HEK293T (cell line): ENCODE measurements at regions not wholly inside any gene's neighbourhood (a gene's known extent, or its start where the extent isn't known, plus 50 kb on each side); places are given as distances from the start of the nearest gene placed in this dataset.

Experiments
- CTCF ChIA-PET: fragments of 350-600 bp; formaldehyde crosslinking; extraction: SDS; loops from one replicate; lab custom pipeline; 2021; ENCODE audit warnings: antibody characterized with exemption, inconsistent platforms; lab: Yijun Ruan, JAX
- POLR2A ChIA-PET: fragments of 350-600 bp; formaldehyde crosslinking; extraction: SDS; loops from one replicate; lab custom pipeline; 2020; ENCODE audit warnings: antibody characterized with exemption, inconsistent platforms; lab: Yijun Ruan, JAX
- DNase-seq: peaks from one replicate; pipeline ENCODE4 v3.0.0; 2012; ENCODE audit warnings: mixed read lengths; ENCODE audit errors: extremely low spot score
- ARNT ChIP-seq: fragments of 450-650 bp; IDR thresholded peaks from 2 replicates; pipeline ENCODE4 v1.6.1; 2017; ENCODE audit warnings: mild to moderate bottlenecking
- BHLHE40 ChIP-seq: fragments of 450-650 bp; IDR thresholded peaks from 2 replicates; pipeline ENCODE4 v1.6.1; 2016; ENCODE audit warnings: mild to moderate bottlenecking, moderate library complexity, borderline replicate concordance
- CTBP1 ChIP-seq: fragments of 450-650 bp; IDR thresholded peaks from 2 replicates; pipeline ENCODE4 v1.6.1; 2016; ENCODE audit warnings: borderline replicate concordance
- ELF4 ChIP-seq: fragments of 450-650 bp; IDR thresholded peaks from 2 replicates; pipeline ENCODE4 v1.6.1; 2017; ENCODE audit warnings: antibody characterized with exemption
- FOXA1 ChIP-seq: fragments of 450-650 bp; IDR thresholded peaks from 2 replicates; pipeline ENCODE4 v1.6.1; 2016; ENCODE audit warnings: mild to moderate bottlenecking
- FOXK2 ChIP-seq: fragments of 450-650 bp; IDR thresholded peaks from 2 replicates; pipeline ENCODE4 v1.6.1; 2016; ENCODE audit warnings: mild to moderate bottlenecking
- FOXM1 ChIP-seq: fragments of 450-650 bp; IDR thresholded peaks from 2 replicates; pipeline ENCODE4 v1.6.1; 2017; ENCODE audit warnings: mild to moderate bottlenecking, borderline replicate concordance
- HDGF ChIP-seq: fragments of 450-650 bp; IDR thresholded peaks from 2 replicates; pipeline ENCODE4 v1.6.1; 2017; ENCODE audit warnings: antibody characterized with exemption, borderline replicate concordance
- L3MBTL2 ChIP-seq: fragments of 450-650 bp; conservative IDR thresholded peaks from 2 replicates; pipeline ENCODE4 v1.6.1; 2016; ENCODE audit warnings: mild to moderate bottlenecking
- LEF1 ChIP-seq: fragments of 450-650 bp; IDR thresholded peaks from 2 replicates; pipeline ENCODE4 v1.6.1; 2017; ENCODE audit warnings: mild to moderate bottlenecking, borderline replicate concordance
- NFRKB ChIP-seq: fragments of 450-650 bp; IDR thresholded peaks from 2 replicates; pipeline ENCODE4 v1.6.1; 2016; ENCODE audit warnings: mild to moderate bottlenecking, moderate library complexity
- SP1 ChIP-seq: fragments of 450-650 bp; IDR thresholded peaks from 2 replicates; pipeline ENCODE4 v1.6.1; 2017
- SUZ12 ChIP-seq: fragments of 450-650 bp; IDR thresholded peaks from 2 replicates; pipeline ENCODE4 v1.6.1; 2016; ENCODE audit warnings: mild to moderate bottlenecking
- TARDBP ChIP-seq: fragments of 450-650 bp; IDR thresholded peaks from 2 replicates; pipeline ENCODE4 v1.6.1; 2016
- ZNF384 ChIP-seq: fragments of 450-650 bp; IDR thresholded peaks from 2 replicates; pipeline ENCODE4 v1.6.1; 2016
- TF ChIP-seq, protein P1 (sequence below): fragments of 450-650 bp; IDR thresholded peaks from 2 replicates; pipeline ENCODE4 v1.6.1; 2016

DNA sequence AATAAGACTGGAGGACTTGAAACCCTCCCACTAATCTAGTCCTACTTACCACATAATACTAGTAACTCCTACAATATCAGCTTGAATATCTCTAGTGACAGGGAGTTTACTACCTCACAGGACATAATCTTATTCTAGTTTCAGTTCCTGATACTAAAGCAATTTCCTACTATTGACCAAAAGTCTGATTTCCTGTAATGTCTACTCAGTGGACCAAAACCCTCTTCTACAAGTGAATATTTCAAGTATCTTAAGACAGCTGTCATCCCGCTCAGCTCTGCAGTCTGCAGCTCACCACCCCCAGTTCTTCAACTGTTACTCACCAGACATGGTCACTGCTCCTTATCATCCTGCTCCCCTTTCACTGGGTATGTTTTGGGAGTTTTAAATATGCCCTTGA, 70.8 kb upstream of the TMCC3 start:
- CTCF ChIA-PET = no interaction called here
- TF ChIP-seq SUZ12 = no peak
- no peak for TF ChIP-seq ZNF384
- TF ChIP-seq, protein P1, sequence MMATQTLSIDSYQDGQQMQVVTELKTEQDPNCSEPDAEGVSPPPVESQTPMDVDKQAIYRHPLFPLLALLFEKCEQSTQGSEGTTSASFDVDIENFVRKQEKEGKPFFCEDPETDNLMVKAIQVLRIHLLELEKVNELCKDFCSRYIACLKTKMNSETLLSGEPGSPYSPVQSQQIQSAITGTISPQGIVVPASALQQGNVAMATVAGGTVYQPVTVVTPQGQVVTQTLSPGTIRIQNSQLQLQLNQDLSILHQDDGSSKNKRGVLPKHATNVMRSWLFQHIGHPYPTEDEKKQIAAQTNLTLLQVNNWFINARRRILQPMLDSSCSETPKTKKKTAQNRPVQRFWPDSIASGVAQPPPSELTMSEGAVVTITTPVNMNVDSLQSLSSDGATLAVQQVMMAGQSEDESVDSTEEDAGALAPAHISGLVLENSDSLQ = no peak
- no peak for TF ChIP-seq NFRKB
- no peak for TF ChIP-seq L3MBTL2
- no peak for TF ChIP-seq SP1
- TF ChIP-seq FOXM1 = no peak
- no peak for TF ChIP-seq ELF4
- TF ChIP-seq CTBP1 = no peak
- TF ChIP-seq HDGF = no peak
- no peak for TF ChIP-seq LEF1
- no peak for TF ChIP-seq FOXA1
- TF ChIP-seq FOXK2 = no peak
- no peak for TF ChIP-seq BHLHE40
- TF ChIP-seq ARNT = no peak
- no peak for TF ChIP-seq TARDBP
- POLR2A ChIA-PET = no interaction called here
- no peak for DNase-seq

GRCh38 chr12:94718114-94718513, 67.8 kb upstream of the TMCC3 start:
- CTCF ChIA-PET = no interaction called here
- TF ChIP-seq FOXK2 = no peak
- no peak for TF ChIP-seq BHLHE40
- TF ChIP-seq L3MBTL2 = no peak
- TF ChIP-seq LEF1 = no peak
- no peak for TF ChIP-seq TARDBP
- TF ChIP-seq ZNF384 = no peak
- no peak for TF ChIP-seq NFRKB
- no peak for TF ChIP-seq ARNT
- TF ChIP-seq, protein P1 = no peak
- TF ChIP-seq CTBP1 = no peak
- no peak for TF ChIP-seq FOXA1
- no peak for TF ChIP-seq FOXM1
- no peak for TF ChIP-seq HDGF
- no peak for TF ChIP-seq ELF4
- no peak for TF ChIP-seq SUZ12
- TF ChIP-seq SP1 = no peak
- DNase-seq = no peak
- POLR2A ChIA-PET = no interaction called here

- ChIA-PET CTCF (no interaction called here), POLR2A (no interaction called here)
- DNase-seq = no peak
- TF ChIP-seq ZNF384 = no peak
- TF ChIP-seq LEF1 = no peak
- TF ChIP-seq SUZ12 = no peak
- no peak for TF ChIP-seq SP1
- no peak for TF ChIP-seq FOXM1
- no peak for TF ChIP-seq HDGF
- TF ChIP-seq L3MBTL2 = no peak
- no peak for TF ChIP-seq CTBP1
- TF ChIP-seq TARDBP = no peak
- no peak for TF ChIP-seq ARNT
- no peak for TF ChIP-seq NFRKB
- no peak for TF ChIP-seq FOXK2
- no peak for TF ChIP-seq ELF4
- no peak for TF ChIP-seq FOXA1
- TF ChIP-seq, protein P1 = no peak
- no peak for TF ChIP-seq BHLHE40
These were observed 67.3 kb upstream of the TMCC3 start for GRCh38 chr12:94717656-94718055.

DNA sequence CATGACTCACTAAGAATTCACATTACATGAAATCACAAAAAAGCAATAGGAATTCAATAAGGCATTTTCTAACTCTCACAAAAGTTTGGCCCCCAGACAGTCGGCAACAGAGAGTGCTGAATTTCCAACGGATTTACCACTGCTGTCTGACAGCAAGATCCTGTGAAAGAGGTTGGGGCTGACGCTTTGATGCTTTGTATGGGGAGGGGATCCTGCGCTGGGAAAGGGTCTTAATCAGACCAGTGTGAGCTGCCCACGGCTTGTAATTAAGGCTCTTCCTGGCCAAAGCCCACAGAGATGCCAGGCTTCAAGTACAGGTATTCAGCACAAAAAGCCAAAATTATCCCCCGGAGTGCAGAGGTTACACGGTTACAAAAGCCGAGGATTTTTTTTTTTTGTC, 66.8 kb upstream of the TMCC3 start:
- ChIA-PET POLR2A (no interaction called here), CTCF (no interaction called here)

DNA sequence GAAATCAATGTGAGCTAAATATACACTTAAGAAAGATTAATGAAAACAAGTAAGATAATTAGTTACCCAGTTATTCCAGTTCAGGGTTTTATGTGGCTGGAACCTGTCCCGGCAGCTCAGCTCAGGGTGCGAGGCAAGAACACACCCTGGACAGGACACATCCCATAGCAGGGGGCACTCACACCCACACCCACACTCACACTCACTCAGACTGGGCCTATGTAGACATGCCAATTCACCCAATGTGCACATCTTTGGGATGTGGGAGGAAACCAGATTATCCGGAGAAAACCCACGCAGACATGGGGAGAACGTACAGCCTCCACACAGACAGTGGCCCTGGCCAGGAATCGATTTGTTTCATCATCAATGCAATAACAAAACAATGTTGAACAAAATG, 66.0 kb upstream of the TMCC3 start:
- no peak for DNase-seq
- ChIA-PET POLR2A (no interaction called here), CTCF (no interaction called here)
- TF ChIP-seq BHLHE40 (no peak), HDGF (no peak), FOXA1 (no peak), ELF4 (no peak), NFRKB (no peak), FOXK2 (no peak), ARNT (no peak), L3MBTL2 (no peak), LEF1 (no peak), TARDBP (no peak), CTBP1 (no peak), FOXM1 (no peak), ZNF384 (no peak), SP1 (no peak), SUZ12 (no peak)
- TF ChIP-seq, protein P1 = no peak

More for the DNA sequence above, 66.8 kb upstream of the TMCC3 start:
- TF ChIP-seq LEF1 = no peak
- TF ChIP-seq CTBP1 = no peak
- TF ChIP-seq NFRKB = no peak
- TF ChIP-seq BHLHE40 = no peak
- no peak for TF ChIP-seq SP1
- TF ChIP-seq L3MBTL2 = no peak
- TF ChIP-seq FOXK2 = no peak
- no peak for TF ChIP-seq TARDBP
- no peak for TF ChIP-seq SUZ12
- TF ChIP-seq FOXA1 = no peak
- no peak for TF ChIP-seq ZNF384
- TF ChIP-seq ELF4 = no peak
- TF ChIP-seq, protein P1 = no peak
- no peak for TF ChIP-seq FOXM1
- no peak for TF ChIP-seq ARNT
- no peak for TF ChIP-seq HDGF
- DNase-seq = no peak
